GM23248 (cell line): ENCODE measurements at regions not wholly inside any gene's neighbourhood (a gene's known extent, or its start where the extent isn't known, plus 50 kb on each side); places are given as distances from the start of the nearest gene placed in this dataset.

ENCODE experiments used
- DNase-seq: peaks from one replicate; pipeline ENCODE4 v3.0.0-alpha.2; 2015
- H2AFZ ChIP-seq: fragments of 200-600 bp; sonication (generic); 2 replicates; pipeline ENCODE4 v1.6.1; 2016; ENCODE audit warnings: antibody characterized with exemption
- H3F3A ChIP-seq: fragments of 200-600 bp; sonication (generic); 2 replicates; pipeline ENCODE4 v1.6.1; 2016; ENCODE audit warnings: mild to moderate bottlenecking, antibody characterized with exemption, mixed run types; ENCODE audit not compliant: insufficient read depth
- H3K27ac ChIP-seq: fragments of 200-600 bp; sonication (generic); 2 replicates; pipeline ENCODE4 v1.5.1; 2016; ENCODE audit warnings: mild to moderate bottlenecking
- H3K27me3 ChIP-seq: fragments of 200-600 bp; sonication (generic); replicated peaks from 2 replicates; pipeline ENCODE4 v1.6.1; 2016; ENCODE audit warnings: mild to moderate bottlenecking; ENCODE audit not compliant: insufficient read depth
- H3K36me3 ChIP-seq: fragments of 200-600 bp; sonication (generic); 2 replicates; pipeline ENCODE4 v1.6.1; 2016; ENCODE audit warnings: low read depth, mild to moderate bottlenecking
- H3K4me1 ChIP-seq: fragments of 200-600 bp; sonication (generic); 2 replicates; pipeline ENCODE4 v1.6.1; 2016; ENCODE audit warnings: mild to moderate bottlenecking; ENCODE audit not compliant: insufficient read depth
- H3K4me2 ChIP-seq: fragments of 200-600 bp; sonication (generic); one replicate; pipeline ENCODE4 v1.6.1; 2016; ENCODE audit warnings: mild to moderate bottlenecking; ENCODE audit not compliant: unreplicated experiment
- H3K4me3 ChIP-seq: fragments of 200-600 bp; sonication (generic); 2 replicates; pipeline ENCODE4 v1.5.1; 2016; ENCODE audit warnings: mild to moderate bottlenecking
- H3K79me2 ChIP-seq: fragments of 200-600 bp; sonication (generic); 2 replicates; pipeline ENCODE4 v1.6.1; 2016; ENCODE audit warnings: mild to moderate bottlenecking; ENCODE audit not compliant: insufficient read depth
- H3K9ac ChIP-seq: fragments of 200-600 bp; sonication (generic); 2 replicates; pipeline ENCODE4 v1.6.1; 2016; ENCODE audit warnings: mild to moderate bottlenecking
- H3K9me2 ChIP-seq: fragments of 200-600 bp; sonication (generic); 2 replicates; pipeline ENCODE4 v1.6.1; 2016; ENCODE audit warnings: mixed run types, mild to moderate bottlenecking, moderate library complexity; ENCODE audit not compliant: insufficient read depth
- H3K9me3 ChIP-seq: fragments of 200-600 bp; sonication (generic); one replicate; pipeline ENCODE4 v1.6.1; 2017; ENCODE audit warnings: low read depth
- H4K20me1 ChIP-seq: fragments of 200-600 bp; sonication (generic); 2 replicates; pipeline ENCODE4 v1.6.0; 2016; ENCODE audit not compliant: insufficient read depth
- EZH2 ChIP-seq: fragments of 200-600 bp; sonication (generic); IDR thresholded peaks from 2 replicates; pipeline ENCODE4 v1.6.1; 2018; ENCODE audit warnings: antibody characterized with exemption, mild to moderate bottlenecking; ENCODE audit not compliant: insufficient read depth, poor library complexity, severe bottlenecking
- EZH2phosphoT487 ChIP-seq: fragments of 200-600 bp; sonication (generic); IDR thresholded peaks from 2 replicates; pipeline ENCODE4 v1.6.1; 2018; ENCODE audit warnings: antibody characterized with exemption, moderate library complexity, mild to moderate bottlenecking, low read depth; ENCODE audit not compliant: insufficient read depth
- WGBS, 2 experiments: methylation state at CpG; one replicate each; pipeline ENCODE4 v1.1.6; 2015 to 2017; ENCODE audit warnings: low lambda C conversion rate in 2 of 2, low coverage in 1 of 2; ENCODE audit errors: missing lambda C conversion rate in 2 of 2; 5-methylcytosine and 5-hydroxymethylcytosine counted together
- in situ Hi-C: fragments of 300-500 bp; cut with MboI; formaldehyde crosslinking; loops from 2 replicates; pipeline ENCODE4 v1.15.0; 2020

DNA sequence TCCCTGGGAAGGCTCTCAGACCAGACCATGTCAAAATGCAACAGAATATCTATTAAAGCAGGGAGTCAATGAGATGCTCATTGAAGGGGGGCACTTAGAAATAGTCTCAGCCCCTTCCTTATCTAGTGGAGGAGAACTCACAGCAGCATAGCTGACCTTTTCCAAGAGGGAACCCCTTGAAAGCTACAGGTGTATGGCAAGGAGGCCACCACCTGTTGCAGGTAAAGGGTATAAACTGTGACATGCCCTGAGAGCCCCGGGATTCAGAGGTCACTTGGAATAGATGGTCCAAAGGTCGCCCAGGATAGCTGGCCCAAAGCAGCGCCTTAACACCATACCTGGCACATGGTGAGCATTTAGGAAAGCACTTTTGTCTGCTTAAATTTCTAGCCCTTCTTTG lies 120.2 kb upstream of the RPL38 start:
- TF ChIP-seq EZH2: no peak
- TF ChIP-seq EZH2phosphoT487: no peak
- H3K9ac ChIP-seq: no peak overlapping the region
- DNase-seq: no peak
- no peaks in the 10 kb centered on the region for H3K9me3 ChIP-seq
- H3K79me2 ChIP-seq: no peaks in the 10 kb centered on the region
- no peaks in the 10 kb centered on the region for H4K20me1 ChIP-seq
- in situ Hi-C loops: no loop called here
- no peaks in the 10 kb centered on the region for H3K27me3 ChIP-seq
- H3K4me2 ChIP-seq: no peak overlapping the region
- H3K4me3 ChIP-seq: no peak overlapping the region
- H3K4me1 ChIP-seq: no peaks in the 10 kb centered on the region
- no peaks in the 10 kb centered on the region for H3K36me3 ChIP-seq
- no peak overlapping the region for H3K27ac ChIP-seq
- no peak overlapping the region for H2AFZ ChIP-seq
- 14 to 29% methylated on average over 3 of the region's 3 CpGs for WGBS, 2 experiments
- no peaks in the 10 kb centered on the region for H3K9me2 ChIP-seq
- no peaks in the 10 kb centered on the region for H3F3A ChIP-seq

DNA sequence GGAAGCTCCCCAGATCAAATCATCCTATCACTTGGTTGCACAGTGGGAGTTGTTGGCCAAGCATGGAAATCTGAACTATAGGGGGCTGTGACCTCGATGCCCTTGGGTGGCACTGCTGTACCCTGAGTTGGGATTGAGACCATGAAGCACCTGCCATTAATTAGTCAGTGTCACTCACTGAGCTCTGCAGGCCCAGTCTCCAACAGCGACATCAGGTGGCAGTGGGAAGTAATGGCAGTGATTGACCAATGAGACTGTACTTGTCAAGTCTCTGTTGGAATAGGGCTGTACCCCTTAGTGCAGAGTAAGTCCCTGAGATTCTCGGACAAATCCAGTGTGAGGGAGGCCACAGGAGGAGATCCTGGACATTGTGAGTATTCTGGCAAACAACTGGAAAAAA lies 118.0 kb upstream of the RPL38 start:
- WGBS, 2 experiments: 17 to 29% methylated on average over 3 of the region's 3 CpGs
- Histone ChIP-seq H2AFZ (no peak overlapping the region), H3K36me3 (no peaks in the 10 kb centered on the region), H3K27ac (no peak overlapping the region), H3F3A (no peaks in the 10 kb centered on the region), H3K9ac (no peak overlapping the region), H3K27me3 (no peaks in the 10 kb centered on the region), H3K4me2 (no peak overlapping the region), H4K20me1 (no peaks in the 10 kb centered on the region), H3K4me3 (no peak overlapping the region), H3K4me1 (no peaks in the 10 kb centered on the region), H3K9me3 (no peaks in the 10 kb centered on the region), H3K9me2 (no peaks in the 10 kb centered on the region), H3K79me2 (no peaks in the 10 kb centered on the region)
- in situ Hi-C loops: no loop called here
- TF ChIP-seq EZH2phosphoT487 (no peak), EZH2 (no peak)
- DNase-seq: no peak

DNA sequence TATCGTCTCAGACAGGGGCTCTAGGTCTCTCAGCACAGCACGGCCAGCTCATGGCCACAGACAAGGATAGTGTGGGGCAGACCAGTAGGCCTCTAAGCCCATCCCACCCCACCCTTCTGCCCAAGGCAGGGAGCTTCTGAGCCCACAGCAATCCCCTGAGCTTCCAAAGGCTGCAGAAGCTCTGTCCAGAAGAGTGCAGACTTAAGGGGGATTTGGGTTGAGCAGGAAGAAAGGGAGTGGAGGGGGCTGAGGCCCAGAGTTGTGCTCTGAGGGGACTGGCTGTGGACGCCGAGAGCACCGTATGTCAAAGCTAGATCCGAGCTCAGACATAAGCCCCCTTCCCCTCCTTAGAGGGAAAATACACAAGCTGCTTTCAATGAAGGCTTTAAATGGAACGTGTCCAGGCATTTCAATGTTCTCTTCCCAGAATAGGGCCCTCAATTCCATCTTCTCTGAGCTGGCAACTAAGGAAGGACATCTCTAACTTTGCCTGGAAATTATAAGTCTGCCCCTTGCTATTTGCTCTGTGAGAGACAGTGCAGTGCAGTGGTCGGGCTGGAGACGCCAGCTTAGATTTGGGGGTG lies 116.4 kb upstream of the RPL38 start:
- Histone ChIP-seq H3K9me2 (no peaks in the 10 kb centered on the region), H3K36me3 (no peaks in the 10 kb centered on the region), H3F3A (no peaks in the 10 kb centered on the region), H3K4me1 (no peaks in the 10 kb centered on the region), H2AFZ (no peak overlapping the region), H3K27ac (no peak overlapping the region), H3K27me3 (no peaks in the 10 kb centered on the region), H3K9me3 (no peaks in the 10 kb centered on the region), H3K4me3 (no peak overlapping the region), H4K20me1 (no peaks in the 10 kb centered on the region), H3K4me2 (no peak overlapping the region), H3K79me2 (no peaks in the 10 kb centered on the region), H3K9ac (no peak overlapping the region)
- 29 to 31% methylated on average over 9 of the region's 9 CpGs for WGBS, 2 experiments
- TF ChIP-seq EZH2phosphoT487 (no peak), EZH2 (no peak)
- in situ Hi-C loops: no loop called here
- DNase-seq: no peak

DNA sequence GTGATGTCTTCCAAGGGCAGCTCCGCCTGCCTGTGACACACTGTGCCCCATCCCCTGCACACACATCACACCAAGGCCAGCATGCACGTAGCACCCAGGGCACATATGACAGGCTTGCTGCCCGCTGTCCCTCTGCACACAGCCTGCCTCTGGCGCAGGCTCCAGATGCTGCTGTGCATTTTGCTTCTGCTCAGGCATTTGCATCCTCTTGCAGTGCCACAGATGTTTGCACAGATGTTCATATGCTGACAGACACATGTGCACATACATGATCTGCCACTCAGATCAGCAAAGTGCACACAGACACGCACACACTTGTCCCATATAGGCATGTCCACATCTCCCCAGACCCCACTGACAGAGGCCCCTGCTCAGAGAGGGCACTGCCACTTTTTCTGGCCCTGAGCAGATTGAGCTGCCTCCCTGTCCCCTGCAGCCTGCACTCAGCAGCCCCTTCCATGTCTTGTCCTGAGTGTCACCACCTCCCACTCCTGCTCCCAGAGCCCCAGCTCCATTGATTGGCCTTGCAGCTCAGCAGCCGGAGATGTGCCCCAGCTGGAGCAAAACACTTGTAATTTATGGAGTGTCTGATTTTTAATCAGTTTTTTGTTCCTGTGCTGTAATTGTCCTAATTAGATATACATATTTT lies 115.1 kb upstream of the RPL38 start:
- Histone ChIP-seq H3K9me3 (no peaks in the 10 kb centered on the region), H4K20me1 (no peaks in the 10 kb centered on the region), H3K36me3 (no peaks in the 10 kb centered on the region), H3K4me3 (no peak overlapping the region), H3K4me1 (no peaks in the 10 kb centered on the region), H3K9ac (no peak overlapping the region), H3K4me2 (no peak overlapping the region), H3F3A (no peaks in the 10 kb centered on the region), H3K9me2 (no peaks in the 10 kb centered on the region), H3K79me2 (no peaks in the 10 kb centered on the region), H3K27ac (no peak overlapping the region), H3K27me3 (no peaks in the 10 kb centered on the region), H2AFZ (no peak overlapping the region)
- DNase-seq: no peak
- TF ChIP-seq EZH2phosphoT487 (no peak), EZH2 (no peak)
- in situ Hi-C loops: no loop called here
- WGBS, 2 experiments: 22% methylated on average over 6 of the region's 6 CpGs
